Suprapubic skin (tissue), 4 donors: ENCODE measurements at regions not wholly inside any gene's neighbourhood (a gene's known extent, or its start where the extent isn't known, plus 50 kb on each side); places are given as distances from the start of the nearest gene placed in this dataset.
"Not testable (repeated sequence)": the region's sequence is repeated elsewhere in the genome, so short reads cannot be mapped to it uniquely, and the experiment has no call there.

Experiments used
- POLR2A ChIP-seq, 2 donors: fragments of 450-650 bp; IDR thresholded peaks; one replicate each; pipeline ENCODE4 v1.6.1; 2017; ENCODE audit warnings: antibody characterized with exemption in 2 of 2, mild to moderate bottlenecking in 2 of 2, moderate library complexity in 2 of 2
- POLR2AphosphoS5 ChIP-seq, 3 donors: sonication (generic); formaldehyde crosslinking; IDR thresholded peaks; one replicate each; pipeline ENCODE4 v1.6.1; 2017; ENCODE audit warnings: antibody characterized with exemption in 3 of 3
- TF ChIP-seq, protein P1 (sequence below), 2 donors: fragments of 200-600 bp in 1 of 2; fragments of 450-650 bp in 1 of 2; sonication (generic) in 1 of 2; IDR thresholded peaks; one replicate each; pipeline ENCODE4 v1.5.1; 2016 to 2019; ENCODE audit warnings: antibody characterized with exemption in 2 of 2, mild to moderate bottlenecking in 1 of 2, moderate library complexity in 1 of 2

DNA sequence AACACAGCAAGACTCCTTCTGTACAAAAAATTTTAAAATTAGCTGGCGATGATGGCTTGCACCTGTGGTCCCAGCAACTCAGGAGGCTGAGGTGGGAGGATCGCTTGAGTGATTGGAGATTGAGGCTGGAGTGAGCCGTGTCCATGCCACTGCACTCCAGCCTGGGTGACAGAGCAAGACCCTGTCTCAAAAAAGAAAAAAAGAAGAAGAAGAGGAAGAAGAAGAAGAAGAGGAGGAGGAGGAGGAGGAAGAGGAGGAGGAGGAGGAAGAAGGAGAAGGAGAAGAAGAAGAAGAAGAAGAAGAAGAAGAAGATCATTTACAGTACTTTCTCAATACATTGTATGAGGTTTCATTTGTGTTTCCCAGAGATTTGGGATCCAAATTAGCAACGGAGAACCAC lies 94.7 kb upstream of the IPO9 start:
- not testable (repeated sequence) for TF ChIP-seq POLR2AphosphoS5, POLR2A (IDR thresholded peaks at IDR 0.05)
- TF ChIP-seq, protein P1, sequence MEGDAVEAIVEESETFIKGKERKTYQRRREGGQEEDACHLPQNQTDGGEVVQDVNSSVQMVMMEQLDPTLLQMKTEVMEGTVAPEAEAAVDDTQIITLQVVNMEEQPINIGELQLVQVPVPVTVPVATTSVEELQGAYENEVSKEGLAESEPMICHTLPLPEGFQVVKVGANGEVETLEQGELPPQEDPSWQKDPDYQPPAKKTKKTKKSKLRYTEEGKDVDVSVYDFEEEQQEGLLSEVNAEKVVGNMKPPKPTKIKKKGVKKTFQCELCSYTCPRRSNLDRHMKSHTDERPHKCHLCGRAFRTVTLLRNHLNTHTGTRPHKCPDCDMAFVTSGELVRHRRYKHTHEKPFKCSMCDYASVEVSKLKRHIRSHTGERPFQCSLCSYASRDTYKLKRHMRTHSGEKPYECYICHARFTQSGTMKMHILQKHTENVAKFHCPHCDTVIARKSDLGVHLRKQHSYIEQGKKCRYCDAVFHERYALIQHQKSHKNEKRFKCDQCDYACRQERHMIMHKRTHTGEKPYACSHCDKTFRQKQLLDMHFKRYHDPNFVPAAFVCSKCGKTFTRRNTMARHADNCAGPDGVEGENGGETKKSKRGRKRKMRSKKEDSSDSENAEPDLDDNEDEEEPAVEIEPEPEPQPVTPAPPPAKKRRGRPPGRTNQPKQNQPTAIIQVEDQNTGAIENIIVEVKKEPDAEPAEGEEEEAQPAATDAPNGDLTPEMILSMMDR (IDR thresholded peaks at IDR 0.05): not testable (repeated sequence)
